UCSD-AML1 (cell line): ENCODE measurements at regions not wholly inside any gene's neighbourhood (a gene's known extent, or its start where the extent isn't known, plus 50 kb on each side); places are given as distances from the start of the nearest gene placed in this dataset.
"Not testable (repeated sequence)": the region's sequence is repeated elsewhere in the genome, so short reads cannot be mapped to it uniquely, and the experiment has no call there.

Source experiments
- DNase-seq: peaks from one replicate; lab custom pipeline; 2025; ENCODE audit not compliant: unreplicated experiment; lab: John Stamatoyannopoulos, UW

DNA sequence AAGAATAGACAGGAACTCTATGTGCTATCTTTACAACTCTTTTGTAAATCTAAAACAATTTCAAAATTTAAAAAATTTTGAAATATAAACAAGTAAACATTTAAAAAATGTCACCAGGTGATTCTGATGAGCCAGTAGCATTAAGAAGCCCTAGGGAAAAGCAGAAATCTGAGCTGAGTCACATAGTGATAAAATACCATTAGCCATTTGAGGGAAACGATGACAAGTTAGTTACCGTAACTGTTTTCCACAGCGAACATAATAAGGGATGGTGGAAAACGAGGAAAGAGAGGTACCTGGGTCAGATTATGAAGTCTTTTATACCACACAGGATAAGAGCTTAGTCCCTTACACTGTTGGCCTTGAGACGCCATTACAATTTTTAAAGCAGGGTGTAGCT is 55.5 kb downstream of the PRR15 start:
- no peak for DNase-seq

DNA sequence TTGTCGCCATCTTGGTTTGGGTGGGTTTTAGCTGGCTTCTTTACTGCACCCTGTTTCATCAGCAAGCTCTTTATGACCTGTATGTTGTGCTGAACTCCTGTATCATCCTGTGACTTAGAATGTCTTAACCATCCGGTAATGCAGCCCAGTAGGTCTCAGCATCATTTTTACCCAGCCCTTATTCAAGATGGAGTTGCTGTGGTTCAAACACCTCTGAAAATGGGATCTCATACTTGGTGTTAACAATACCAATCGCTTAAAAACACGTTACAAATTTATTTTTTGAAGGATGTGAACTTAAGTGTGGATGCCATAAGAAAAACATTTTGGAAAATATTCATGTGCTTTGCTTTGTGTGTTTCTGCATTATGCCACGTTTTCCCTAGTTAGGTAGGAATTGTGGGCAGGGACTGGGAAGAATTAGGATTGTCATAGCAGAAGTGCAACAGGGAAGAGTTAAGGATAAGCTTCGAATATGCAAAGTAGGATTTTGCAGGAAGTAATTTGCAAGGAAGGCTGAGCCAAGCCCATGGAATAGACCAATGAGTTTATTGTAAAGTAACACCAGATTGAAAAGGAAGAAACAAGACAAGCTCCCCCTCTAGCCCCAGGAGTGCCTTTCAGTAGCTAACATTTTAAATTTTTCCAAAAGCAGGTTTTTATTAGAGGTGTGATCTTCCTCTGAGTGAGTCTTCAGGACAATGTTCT is 56.4 kb downstream of the PRR15 start:
- no peak for DNase-seq

DNA sequence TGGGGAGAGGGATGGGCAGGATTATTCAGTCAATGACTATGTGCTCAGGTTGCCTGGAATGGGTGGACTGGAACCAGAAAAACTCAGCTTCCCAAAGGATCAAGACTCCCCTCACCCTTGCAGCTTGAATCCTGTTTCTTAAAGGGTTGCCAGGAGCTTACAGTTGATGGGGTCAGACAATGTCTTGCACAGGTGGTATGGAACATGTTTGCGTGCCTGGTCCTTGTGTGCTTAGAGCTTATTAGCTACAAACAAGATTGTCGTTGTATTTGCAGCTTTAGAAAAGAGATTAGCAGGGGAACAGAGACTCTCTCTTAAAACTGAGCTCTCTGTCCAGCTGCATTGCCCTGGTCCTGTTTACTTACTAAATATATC is 56.9 kb downstream of the PRR15 start:
- DNase-seq = no peak

DNA sequence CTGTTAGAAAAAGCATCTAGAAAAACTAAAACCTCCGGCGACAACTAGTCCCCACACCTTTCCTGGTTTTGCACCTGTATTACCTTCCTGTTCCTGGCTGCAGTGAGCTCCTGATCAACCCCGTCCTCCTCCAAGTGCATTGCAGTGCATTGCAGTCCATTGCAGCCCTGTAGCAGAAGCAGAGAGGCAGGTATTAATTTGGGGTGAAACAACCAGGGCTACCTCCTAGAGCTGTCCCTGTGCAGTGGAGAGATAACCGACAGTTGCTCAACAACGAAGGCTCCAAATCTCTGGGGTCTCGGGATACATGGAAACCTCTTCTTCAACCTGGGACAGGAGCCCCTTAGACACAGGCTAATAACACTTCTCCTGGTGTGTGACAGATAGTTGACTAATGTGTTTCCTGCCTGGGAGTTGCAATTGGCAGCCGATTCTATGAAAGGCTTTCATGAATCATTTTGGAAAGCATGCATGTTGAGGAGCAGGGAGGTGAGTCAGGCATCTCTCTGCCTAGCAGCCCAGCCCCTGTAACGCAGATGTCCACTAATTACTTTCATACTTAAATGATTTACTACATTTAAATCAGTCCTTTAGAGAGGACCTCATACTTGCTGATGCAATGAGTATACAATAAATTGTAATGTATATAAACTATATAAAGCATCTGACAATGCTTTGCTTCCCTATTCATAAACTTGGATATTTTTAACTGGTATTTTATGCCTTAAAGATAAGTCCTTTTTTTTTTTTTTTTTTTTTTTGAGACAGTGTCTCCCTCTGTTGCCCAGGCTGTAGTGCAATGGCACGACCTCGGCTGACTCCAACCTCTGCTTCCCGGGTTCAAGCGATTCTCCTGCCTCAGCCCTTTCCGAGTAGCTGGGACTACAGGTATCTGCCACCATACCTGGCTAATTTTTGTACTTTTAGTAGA is 59.0 kb downstream of the PRR15 start:
- DNase-seq = no peak

DNA sequence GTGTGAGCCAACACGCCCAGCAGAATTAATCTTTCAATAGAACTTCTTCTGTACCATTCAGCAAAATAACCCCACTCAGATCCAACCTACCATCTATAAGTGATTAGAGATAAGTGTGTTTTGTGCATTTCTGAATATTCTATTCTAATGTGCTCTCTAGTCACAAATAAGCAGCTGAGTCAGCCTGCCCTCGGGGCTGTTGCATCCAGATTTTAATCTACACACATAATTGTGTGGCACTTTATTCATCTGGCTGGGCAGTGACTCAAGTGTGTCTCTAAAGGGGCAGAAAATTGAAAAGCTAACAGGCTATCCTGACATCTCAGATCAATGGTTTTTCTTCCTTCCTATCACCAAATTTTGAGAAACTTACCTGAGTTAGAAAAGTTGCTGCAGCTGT is 60.3 kb downstream of the PRR15 start:
- no peak for DNase-seq

DNA sequence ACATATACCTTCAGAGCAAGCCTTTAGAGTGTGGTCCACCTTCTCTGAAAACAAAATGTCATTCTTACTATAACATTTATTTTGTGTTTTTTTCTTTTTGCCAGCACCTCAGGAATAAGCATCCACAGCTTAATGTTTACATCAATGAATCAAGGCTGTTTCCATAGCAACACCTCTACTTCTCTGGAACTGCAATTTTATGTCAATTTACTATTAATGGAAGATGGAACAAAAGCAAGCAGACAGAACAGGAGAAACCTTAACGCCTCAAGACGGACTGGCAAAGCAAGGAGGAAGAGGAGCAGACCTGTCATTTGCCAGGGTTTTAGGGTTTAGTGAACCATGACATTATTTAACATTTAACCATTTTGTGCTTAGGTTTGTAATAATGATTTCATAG is 63.1 kb downstream of the PRR15 start:
- no peak for DNase-seq

DNA sequence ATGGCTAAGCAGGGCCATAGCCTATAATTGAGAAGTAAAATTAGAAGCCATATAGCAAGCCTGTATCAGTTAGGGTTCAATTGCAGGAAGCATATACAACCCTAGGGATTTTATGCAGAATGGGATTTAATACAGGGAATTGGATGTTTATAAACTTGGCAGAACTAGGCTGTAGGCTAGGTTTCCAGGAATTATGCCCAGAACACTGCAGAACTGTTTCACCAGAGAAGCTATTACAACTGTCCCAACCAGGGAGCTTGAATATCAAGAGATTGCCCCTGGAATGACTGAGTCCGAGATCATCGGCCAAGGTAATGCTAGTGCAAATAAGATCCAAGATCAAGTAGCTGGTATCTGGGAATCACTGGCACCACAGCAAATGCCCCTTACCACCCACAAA is 64.0 kb downstream of the PRR15 start:
- DNase-seq = no peak

DNA sequence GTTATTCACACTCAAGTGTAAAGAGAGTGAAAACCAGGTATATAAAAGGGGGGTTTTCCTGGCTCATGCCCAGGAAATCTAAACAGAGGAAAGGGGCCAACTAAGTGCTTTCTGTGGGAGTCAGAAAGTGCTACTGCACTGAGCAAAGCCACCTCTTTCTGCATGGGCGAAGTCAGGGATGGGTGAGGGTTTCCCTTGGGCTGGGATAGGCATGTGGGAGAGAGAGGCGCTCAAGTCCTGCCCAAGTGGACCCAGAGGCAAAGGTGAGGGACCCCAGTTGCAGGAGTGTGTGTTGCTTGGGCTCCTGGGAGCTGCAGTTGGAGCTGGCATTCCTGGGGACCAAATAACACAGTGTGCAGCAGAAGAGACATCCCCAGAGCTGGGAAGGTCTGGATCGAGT is 65.9 kb downstream of the PRR15 start:
- DNase-seq = no peak

DNA sequence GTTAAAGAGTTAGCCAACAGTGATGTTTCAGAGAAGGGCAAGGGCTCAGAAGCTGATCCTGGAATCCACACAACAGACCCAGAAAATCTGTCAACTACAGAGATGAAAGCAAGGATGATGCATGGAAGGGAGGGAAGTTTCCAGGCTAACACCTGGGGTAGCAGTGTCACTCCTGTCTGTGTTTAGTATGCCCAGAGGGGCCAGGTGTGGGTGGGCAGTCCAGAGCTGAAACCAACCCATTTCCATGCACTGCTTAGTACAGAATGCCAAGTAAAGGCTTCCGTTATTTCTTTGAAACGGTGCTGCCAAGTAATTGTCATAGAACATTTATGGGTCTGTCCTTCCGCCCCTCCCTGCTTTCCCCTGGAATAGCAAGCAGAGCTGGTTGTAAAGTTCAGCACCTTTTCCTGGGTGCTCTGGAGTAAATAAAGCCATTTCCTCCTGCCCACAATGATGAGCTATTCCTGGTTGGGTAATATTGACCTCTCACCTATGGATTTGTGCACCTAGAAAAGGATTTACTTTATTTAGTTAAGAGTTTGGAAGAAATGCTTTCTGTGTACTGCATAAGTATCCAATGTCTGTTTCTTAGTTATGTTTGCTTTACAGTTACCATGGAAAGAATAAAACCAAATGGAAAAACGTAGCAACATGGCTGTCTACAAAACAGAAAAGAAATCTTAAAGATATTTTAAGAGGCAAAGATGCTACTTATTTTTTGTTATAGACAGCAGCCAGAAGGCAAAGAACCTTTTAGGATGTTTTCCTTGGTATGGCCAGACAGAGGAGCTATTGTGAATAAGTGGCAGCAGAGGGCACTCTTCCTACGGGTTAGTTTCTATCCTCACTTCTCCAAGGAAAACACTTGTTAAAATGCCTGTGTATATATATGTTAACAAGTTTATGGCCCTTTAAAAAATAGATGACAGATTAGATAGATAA is 71.7 kb downstream of the PRR15 start:
- not testable (repeated sequence) for DNase-seq

DNA sequence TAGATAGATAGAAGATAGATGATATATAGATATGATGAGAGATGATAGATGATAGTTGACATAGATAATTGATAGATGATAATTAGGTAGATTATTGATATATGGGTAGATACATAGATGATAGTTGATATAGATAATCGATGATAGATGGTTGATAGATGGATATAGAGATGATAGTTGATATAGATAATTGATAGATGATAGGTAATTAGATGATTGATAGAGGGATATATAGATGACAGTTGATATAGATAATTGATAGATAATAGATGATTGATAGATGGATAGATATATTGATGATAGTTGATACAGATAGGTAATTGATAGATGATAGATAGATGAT is 72.3 kb downstream of the PRR15 start:
- no peak for DNase-seq

DNA sequence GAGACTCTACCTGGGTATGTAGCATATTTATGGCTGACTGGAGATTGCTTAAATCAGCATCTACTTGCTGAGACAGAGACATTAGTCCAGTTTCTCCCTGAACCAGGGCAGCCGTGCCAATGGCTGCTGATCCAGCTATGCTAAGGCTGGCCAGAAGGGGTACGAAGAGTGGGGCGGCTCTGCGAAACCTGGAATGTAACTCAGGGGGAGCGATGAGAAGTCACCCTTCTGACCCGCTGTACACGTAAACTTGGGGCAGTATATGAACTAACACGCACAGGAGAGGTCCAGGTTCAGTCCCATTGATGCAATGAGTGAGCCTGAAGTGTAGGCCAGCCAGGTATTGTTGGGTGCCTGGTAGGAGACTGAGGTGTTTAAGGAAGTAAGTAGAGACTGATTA is 73.7 kb downstream of the PRR15 start:
- no peak for DNase-seq

DNA sequence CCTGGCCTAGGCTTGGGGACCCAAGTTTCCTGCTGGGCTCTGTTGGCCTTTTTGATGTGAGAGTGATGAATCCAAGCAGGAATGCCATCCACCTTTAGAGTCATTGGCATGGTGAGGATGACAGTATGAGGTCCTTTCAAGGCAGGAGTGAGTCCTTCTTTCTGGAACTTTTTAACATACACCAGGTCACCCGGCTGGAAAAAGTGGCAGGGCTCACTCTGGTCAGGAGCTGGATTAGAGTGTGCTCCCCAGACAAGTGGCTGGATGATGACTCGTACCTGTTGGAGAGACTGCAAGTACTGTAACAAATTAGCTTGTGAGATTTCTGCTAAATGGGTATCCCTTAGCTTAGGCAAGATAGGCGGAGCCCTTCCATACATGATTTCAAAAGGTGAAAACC is 75.2 kb downstream of the PRR15 start:
- DNase-seq = not testable (repeated sequence)

DNA sequence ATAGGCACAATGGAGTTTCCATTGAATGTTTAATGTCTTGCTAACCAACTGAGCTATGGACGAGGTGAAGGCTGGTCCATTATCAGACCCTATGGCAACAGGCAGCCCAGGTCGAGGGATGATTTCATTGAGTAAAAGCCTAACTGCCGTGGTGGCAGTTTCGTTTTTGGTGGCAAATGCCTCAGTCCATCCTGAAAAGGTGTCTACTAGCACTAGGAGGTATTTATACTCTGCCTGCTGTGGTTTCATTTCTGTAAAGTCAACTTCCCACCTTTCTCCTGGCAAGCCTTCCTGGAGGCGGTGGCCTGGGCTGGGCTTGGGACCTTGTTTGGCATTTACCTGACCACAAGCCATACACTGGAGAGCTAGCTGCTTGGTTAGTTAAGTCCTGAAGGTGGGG is 75.8 kb downstream of the PRR15 start:
- DNase-seq = no peak

DNA sequence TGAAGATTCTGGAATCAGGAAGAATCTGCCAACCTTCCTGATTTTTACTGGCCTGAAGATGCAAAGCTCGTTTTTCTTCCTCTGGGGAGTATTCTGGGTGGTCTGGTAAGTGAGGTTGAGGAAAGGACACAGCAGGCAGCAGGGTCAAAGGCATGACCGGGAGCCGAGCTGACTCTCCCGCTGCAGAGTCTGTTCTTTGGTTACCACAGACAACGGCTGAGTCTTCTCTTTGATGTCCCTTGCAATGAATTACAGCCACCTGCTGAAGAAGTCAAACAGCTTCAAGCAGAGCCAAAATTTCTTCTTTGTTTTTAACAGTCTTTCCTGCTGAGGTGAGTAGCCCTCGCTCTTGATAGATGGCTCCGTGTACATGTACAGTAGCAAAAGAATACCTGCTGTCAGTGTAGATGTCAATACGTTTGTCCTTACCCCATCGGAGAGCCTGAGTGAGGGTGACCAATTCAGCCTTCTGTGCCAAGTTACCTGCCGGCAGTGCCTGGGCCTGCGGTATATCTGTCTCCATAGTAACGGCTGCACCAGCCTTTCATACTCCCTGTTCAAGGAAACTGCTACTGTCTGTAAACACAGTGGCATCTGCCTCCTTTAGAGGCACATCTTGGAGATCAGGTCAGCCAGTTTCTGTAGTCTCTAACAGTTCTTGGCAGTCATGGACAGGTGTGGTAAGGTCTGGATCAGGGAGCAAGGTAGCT is 76.4 kb downstream of the PRR15 start:
- DNase-seq = no peak

DNA sequence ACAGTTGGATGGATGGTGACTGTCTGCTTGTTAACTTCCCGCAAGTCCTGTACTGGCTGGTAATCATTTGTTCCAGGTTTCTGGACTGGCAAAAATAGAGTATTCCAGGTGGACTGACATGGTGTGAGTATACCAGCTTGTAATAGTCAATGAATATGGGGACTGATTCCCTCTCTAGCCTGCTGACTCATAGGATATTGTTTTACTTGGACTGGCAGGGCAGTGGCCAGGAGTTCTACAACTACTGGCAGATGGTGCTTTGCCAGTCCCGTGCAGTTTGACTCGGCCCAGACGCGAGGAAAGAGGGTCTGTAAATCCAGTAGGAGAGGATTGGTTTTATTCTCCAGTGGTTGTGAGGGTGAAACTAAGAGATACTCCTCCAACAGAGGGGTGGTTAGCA is 78.0 kb downstream of the PRR15 start:
- DNase-seq = no peak

DNA sequence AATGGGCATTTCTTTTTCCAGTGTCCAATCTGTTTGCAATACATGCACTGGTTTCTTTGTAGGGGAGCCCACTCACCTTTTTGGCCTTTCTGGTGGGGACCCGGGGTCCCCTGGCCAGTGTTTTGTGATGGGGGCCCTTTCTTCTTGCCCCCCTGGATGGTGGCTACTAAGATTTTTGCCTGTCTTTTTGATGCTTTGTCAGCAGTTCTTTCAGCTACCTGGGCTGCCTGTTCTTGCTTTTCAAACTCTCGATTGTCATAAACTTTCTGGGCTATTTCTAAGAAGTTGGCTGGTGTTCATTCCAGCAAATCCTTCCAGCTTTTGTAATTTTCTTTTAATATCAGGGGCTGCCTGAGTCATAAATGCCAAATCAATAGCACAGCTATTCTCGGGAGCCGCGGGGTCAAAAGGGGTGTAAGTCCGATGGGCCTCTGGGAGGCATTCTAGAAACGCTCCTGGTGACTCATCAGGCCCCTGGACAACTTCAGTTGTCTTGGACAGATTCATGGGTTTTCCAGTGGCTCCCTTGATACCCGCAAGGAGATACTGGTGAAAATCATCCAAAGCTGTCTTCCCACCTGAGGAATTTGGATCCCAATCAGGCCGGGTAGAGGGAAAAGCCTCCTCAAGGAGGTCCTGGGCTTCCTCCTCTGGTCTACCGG is 79.0 kb downstream of the PRR15 start:
- no peak for DNase-seq

DNA sequence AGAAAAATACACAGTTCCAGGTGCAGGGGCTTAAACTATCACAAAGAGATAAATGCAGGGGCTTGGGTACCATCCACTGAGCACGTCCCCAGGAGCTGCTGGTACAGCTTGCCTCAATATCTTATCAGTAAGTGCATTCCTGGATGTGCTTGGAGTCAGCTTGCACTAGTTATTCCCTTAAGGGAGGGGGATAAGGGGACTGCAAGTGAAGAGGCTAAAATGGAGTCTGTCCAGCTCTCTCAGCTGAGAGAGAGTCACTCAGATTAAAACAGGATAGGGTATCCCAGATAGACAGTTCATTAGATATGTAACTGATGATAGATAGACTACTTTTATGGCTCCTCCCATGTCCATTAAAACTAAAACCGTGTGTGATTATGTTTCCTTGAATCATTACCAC is 82.5 kb downstream of the PRR15 start:
- DNase-seq = not testable (repeated sequence)

DNA sequence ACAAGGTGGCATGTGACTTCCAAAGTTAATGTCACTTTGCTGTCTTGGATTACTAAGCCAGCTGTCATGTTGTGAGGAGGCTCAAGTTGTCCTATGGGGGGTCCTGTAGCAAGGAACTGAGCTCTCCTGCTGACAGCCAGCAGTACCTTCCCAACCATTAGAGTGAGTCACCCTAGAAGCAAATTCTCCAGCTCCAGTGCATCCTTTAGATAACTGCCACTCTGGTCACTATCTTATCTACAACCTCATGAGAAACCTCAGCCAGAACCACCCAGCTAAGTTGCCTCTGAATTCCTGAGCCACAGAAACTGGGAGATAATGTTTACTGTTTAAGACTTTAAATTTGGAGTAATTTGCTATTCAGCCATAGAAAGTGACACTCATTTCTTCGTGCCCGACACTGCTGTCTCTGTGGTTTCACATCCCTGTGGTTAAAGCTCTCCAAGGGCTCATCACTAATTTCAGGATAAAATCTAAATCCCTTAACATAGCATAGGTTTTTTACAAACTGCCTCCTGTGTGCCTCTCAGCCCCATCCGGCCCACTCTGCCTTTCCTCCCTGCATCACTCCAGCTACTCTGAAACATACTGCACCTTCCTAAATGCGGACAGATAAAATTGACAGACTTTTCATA is 83.5 kb downstream of the PRR15 start:
- DNase-seq = no peak

DNA sequence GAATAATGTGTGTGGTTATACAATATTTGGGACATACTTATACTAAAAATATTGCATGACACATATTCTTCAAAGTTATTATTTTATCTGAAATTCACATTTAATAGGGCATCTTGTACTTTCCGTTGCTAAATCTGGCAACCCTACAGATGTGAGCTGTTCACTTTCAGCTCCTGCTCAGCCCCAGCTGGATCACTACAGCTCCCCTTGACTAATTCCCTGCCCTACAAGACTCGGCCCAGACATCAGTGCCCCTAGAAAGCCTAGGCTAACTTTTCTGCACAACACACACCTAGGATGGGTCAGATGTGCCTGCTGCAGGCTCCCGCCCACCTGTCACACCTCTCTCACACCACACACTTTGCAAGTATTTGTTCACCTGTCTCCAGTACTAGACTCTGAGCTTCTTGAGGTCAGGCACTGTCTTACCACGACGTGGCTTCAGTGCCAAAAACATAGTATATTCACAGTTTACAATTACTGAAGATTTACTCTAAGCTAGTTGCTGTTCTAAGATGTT is 84.1 kb downstream of the PRR15 start:
- DNase-seq = not testable (repeated sequence)
